DMS79 (cell line): ENCODE measurements at regions not wholly inside any gene's neighbourhood (a gene's known extent, or its start where the extent isn't known, plus 50 kb on each side); places are given as distances from the start of the nearest gene placed in this dataset.

Experiments used
- DNase-seq: peaks from one replicate; lab custom pipeline; 2025; lab: John Stamatoyannopoulos, UW

- no peak for DNase-seq
These were observed 50.7 kb upstream of the TNFRSF21 start for GRCh38 chr6:47360388-47360787.

GRCh38 chr6:47362857-47363461, 53.3 kb upstream of the TNFRSF21 start:
- no peak for DNase-seq

DNA sequence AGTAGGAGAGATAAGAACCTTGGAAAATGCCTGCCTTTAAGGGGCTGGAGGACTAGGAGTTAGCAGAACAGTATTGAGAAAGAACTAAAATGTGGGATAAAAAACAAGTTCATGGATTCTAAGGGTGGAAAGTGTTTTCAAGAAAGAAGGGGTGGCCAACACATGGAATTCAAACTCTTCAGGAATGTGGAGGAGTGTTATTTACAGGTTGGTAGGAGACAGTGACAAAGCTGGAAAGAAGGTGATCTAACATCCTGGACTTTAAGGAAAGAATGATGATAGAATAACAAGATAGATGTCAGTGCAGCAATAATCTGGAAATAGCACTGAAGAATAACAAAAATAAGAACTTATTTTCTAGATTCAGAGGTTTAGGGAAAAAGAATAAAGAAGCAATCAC, 54.0 kb upstream of the TNFRSF21 start:
- no peak for DNase-seq

- no peak for DNase-seq
These were observed 56.7 kb upstream of the TNFRSF21 start for GRCh38 chr6:47366335-47366890.

DNA sequence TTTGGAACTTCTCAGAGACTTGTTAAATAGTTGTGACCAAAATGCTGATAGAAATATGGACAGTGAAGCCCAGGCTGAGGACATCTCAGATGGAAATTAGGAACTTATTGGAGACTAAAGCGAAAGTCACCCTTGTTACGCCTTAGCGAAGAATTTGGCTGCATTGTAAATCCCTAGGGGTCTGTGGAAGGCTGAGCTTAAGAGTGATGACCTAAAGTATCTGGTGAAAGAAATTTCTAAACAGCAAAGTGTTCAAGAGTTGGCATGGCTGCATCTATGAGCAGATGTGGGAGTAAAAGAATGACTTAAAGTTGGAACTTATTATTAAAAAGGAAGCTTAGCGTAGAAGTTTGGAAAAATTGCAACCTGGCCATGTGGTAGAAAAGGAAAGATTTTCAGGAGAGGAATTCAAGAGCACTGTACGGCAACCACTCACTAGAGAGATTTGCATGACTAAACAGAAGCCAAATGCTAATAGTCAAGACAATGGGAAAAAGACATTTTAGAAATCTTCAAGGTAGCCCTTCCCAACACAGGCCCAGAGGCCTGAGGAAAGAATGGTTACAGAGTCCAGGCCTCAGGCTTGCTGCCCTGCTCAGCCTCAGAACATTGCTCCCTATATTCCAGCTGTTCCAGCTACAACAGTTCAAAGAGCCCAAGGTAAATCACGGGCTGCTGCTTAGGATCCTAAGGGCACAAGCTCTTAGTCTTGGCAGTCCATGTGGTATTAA, 61.6 kb upstream of the TNFRSF21 start:
- DNase-seq, result no peak

- no peak for DNase-seq
These were observed 62.2 kb upstream of the TNFRSF21 start for GRCh38 chr6:47371870-47372255.

- DNase-seq, result no peak
These were observed 62.6 kb upstream of the TNFRSF21 start for GRCh38 chr6:47372318-47372717.

GRCh38 chr6:47375426-47375825, 65.7 kb upstream of the TNFRSF21 start:
- DNase-seq, result no peak

- DNase-seq, result no peak
These were observed 67.2 kb upstream of the TNFRSF21 start for GRCh38 chr6:47376930-47377329.

DNA sequence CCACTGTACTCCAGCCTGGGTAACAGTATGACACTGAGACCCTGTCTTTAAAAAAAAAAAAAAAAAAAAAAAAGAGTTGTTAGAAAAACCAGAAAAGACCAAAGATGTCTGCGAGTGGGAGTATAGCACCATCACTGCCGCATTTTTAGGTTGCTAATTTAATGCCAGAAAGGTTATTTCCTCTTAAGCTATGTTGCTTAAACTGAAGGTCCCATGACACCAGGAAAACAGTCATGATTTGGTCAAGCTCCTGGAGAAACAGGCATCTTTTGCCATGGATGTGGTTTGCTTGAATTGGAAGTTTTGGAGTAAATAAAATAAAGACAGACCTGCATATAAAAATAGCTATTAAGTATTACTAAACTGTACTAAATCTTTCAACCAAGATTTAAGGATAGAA, 68.3 kb upstream of the TNFRSF21 start:
- no peak for DNase-seq

GRCh38 chr6:47379328-47379727, 69.6 kb upstream of the TNFRSF21 start:
- DNase-seq, result no peak

- no peak for DNase-seq
These were observed 70.5 kb upstream of the TNFRSF21 start for GRCh38 chr6:47380251-47380650.

DNA sequence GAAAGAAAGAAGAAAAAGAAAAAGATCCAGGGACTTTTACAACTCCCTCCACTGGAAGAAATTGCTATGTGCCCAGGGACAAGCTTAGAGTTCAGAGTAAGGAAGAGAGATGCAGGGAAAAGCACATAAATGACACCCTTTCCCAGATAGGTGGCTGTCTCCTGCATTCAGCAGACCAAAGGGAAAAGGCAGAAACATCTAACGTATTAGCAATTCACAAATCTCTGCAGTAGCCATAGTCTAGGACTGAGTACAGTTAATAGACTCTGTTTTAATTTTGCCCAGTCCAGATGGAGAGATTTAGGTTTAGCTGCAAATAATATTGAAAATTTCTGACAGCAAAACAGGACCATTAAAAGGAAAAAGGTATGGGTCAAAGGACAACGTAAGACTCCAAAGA, 71.3 kb upstream of the TNFRSF21 start:
- no peak for DNase-seq

GRCh38 chr6:47383360-47383759, 73.7 kb upstream of the TNFRSF21 start:
- no peak for DNase-seq

DNA sequence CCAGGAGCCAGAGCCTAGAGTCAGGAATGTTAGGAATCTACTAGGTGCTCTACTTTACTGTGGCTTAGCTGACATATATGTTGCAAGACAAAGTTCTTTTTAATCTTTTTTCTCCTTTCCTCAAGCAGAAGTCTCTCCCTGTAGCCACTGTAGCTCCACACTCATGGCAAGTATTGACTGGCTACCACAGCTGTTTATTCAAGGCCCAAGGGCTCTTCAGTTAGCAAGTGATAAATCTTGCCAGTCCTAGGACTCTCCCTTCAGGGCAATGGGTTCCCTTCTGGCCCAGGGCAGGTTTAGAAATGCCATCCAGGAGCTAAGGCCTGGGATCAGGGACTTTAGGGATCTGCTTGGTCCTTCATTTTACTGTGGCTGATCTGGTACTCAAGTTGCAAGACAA, 82.0 kb upstream of the TNFRSF21 start:
- DNase-seq, result no peak

GRCh38 chr6:47392251-47392650, 82.5 kb upstream of the TNFRSF21 start:
- DNase-seq, result no peak

- DNase-seq, result no peak
These were observed 81.1 kb upstream of the CD2AP start for GRCh38 chr6:47396401-47397069.

DNA sequence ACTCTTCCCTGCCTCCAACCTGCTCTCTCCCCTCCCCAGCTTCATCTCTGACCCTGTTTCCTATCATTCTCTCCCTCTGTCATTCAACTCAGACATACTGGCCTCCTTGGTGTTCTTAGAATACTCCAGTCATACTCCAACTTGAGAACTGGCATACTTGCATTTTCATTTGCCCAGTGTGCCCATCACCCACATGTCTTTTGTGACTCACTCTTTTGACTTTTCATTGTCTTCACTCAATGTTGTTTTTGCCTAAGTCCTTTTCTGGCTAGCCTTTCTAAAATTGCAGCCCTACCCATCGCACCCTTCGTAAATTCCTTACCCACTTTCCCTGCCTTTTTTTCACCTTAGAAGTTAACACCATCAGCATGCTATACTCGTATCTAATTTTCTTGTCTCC, 77.0 kb upstream of the CD2AP start:
- no peak for DNase-seq

- no peak for DNase-seq
These were observed 75.5 kb upstream of the CD2AP start for GRCh38 chr6:47402081-47402480.

DNA sequence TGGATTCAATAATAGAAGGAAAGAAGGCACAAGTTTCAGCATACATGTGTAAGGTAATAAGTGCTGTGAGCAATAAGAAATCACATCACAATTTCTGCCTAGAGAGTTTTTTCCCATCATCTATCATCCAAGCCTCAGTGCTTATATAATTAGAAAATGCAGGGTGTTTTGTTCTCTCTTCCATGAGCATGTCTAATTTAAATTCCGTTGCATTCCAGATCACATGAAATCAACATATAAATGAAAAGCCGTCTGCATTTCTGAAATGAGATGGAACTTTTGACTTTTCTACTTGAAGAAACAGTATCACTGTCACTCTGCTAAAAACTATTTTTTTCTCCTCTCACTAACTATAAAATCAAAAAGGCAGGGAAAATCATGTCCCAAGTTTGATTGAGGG, 74.5 kb upstream of the CD2AP start:
- DNase-seq, result no peak

DNA sequence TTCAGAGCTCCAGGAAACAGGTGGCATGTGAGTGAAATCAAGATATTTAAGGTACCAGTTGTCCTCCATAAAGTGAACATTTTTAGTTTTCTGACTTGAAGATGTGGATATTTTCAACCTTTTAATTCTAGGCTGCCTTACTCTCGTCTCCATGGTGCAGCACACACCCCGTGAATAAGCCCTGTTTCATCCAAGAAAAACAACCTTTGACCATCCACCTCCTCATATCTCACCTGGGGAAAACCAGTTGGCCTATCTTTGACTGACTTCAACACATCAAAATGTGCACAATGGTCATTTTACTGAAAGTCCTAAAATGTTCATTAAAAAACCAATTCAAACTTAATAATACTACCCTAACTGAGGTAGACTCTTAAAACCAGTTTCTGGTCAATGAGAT, 73.8 kb upstream of the CD2AP start:
- no peak for DNase-seq

GRCh38 chr6:47404435-47404834, 73.2 kb upstream of the CD2AP start:
- no peak for DNase-seq

GRCh38 chr6:47405273-47405672, 72.3 kb upstream of the CD2AP start:
- DNase-seq, result no peak
